ENCODE measurements at regions not wholly inside any gene's neighbourhood (a gene's known extent, or its start where the extent isn't known, plus 50 kb on each side); places are given as distances from the start of the nearest gene placed in this dataset.

DNA sequence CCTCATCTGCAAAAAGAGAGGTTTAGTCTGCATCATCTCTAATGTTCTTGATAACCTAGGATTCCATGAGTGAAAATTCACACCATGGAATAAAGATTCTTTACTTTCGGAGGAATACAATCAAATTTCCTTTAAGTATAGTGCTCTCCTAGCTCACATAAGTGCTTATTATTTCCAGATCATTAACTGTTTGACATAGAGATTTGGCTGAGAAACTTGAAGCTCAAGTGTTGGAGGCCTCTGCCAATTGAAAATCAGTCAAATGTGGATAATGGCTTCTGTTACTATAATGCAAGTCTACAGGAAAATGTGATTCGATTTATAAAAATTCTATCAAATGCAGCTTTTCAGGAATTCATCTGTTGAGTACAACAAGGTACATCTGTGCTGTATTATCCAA, 144.6 kb downstream of the KIF18A start:
- TF ChIP-seq, protein P1, sequence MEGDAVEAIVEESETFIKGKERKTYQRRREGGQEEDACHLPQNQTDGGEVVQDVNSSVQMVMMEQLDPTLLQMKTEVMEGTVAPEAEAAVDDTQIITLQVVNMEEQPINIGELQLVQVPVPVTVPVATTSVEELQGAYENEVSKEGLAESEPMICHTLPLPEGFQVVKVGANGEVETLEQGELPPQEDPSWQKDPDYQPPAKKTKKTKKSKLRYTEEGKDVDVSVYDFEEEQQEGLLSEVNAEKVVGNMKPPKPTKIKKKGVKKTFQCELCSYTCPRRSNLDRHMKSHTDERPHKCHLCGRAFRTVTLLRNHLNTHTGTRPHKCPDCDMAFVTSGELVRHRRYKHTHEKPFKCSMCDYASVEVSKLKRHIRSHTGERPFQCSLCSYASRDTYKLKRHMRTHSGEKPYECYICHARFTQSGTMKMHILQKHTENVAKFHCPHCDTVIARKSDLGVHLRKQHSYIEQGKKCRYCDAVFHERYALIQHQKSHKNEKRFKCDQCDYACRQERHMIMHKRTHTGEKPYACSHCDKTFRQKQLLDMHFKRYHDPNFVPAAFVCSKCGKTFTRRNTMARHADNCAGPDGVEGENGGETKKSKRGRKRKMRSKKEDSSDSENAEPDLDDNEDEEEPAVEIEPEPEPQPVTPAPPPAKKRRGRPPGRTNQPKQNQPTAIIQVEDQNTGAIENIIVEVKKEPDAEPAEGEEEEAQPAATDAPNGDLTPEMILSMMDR (conservative IDR thresholded peaks at IDR 0.05; ENCODE audit: low read depth, low read length) = no peak
- no peak for TF ChIP-seq EZH2 (IDR thresholded peaks at IDR 0.05; ENCODE audit: borderline replicate concordance, low read depth, low read length, poor library complexity, severe bottlenecking)
